CD4-positive, alpha-beta T cell (primary cell): ENCODE measurements at regions not wholly inside any gene's neighbourhood (a gene's known extent, or its start where the extent isn't known, plus 50 kb on each side); places are given as distances from the start of the nearest gene placed in this dataset.
"Not testable (repeated sequence)": the region's sequence is repeated elsewhere in the genome, so short reads cannot be mapped to it uniquely, and the experiment has no call there.

ENCODE experiments used
- ATAC-seq: fragments of 200-7000 bp; cut with Tn5 transposase; one replicate; pipeline ENCODE4 v1.10.0; 2022; ENCODE audit warnings: mild to moderate bottlenecking; ENCODE audit not compliant: poor library complexity
- CTCF ChIA-PET: fragments of 350-600 bp; sonication (Branson Sonifier 250); formaldehyde crosslinking; loops from one replicate; lab custom pipeline; 2021; ENCODE audit warnings: antibody characterized with exemption, inconsistent platforms; lab: Charles Lee
- POLR2A ChIA-PET: fragments of 350-600 bp; sonication (Branson Sonifier 250); formaldehyde crosslinking; loops from one replicate; lab custom pipeline; 2021; ENCODE audit warnings: antibody characterized with exemption, inconsistent platforms; lab: Charles Lee
- DNase-seq, 14 experiments: peaks; one replicate each; pipeline ENCODE4 v3.0.0-alpha.2; 2013 to 2020; ENCODE audit warnings: mixed read lengths in 2 of 14
- H3K27ac ChIP-seq, 2 donors: one replicate each; pipeline versions ENCODE4 v1.5.1 to v1.7.0; 2013; ENCODE audit warnings: low read length in 2 of 2, low read depth in 1 of 2, mild to moderate bottlenecking in 1 of 2
- H3K27me3 ChIP-seq, 2 experiments: 1 replicate in 1 of 2; 2 replicates in 1 of 2; pipeline versions ENCODE4 v1.6.1 to v1.7.0; 2013; ENCODE audit warnings: low read length in 2 of 2, control low read depth in 1 of 2, mild to moderate bottlenecking in 1 of 2, moderate library complexity in 1 of 2; ENCODE audit not compliant: insufficient read depth in 2 of 2, control insufficient read depth in 1 of 2
- H3K36me3 ChIP-seq: one replicate; pipeline ENCODE4 v1.6.1; 2013; ENCODE audit warnings: low read length, control low read depth; ENCODE audit not compliant: insufficient read depth
- H3K4me1 ChIP-seq: one replicate; pipeline ENCODE4 v1.6.1; 2013; ENCODE audit warnings: low read length, control low read depth; ENCODE audit not compliant: insufficient read depth
- H3K4me3 ChIP-seq: one replicate; pipeline ENCODE4 v1.5.1; 2013; ENCODE audit warnings: mild to moderate bottlenecking, low read length, moderate library complexity
- H3K9me3 ChIP-seq, 2 experiments: 1 replicate in 1 of 2; 2 replicates in 1 of 2; pipeline versions ENCODE4 v1.6.1 to v1.7.0; 2013; ENCODE audit warnings: low read length in 2 of 2, mild to moderate bottlenecking in 2 of 2, control low read depth in 1 of 2, moderate library complexity in 1 of 2; ENCODE audit not compliant: control insufficient read depth in 1 of 2, insufficient read depth in 1 of 2
- H3K27ac Mint-ChIP-seq: one replicate; pipeline ENCODE4 v1.8.0; 2020; ENCODE audit warnings: mixed read lengths
- H3K27me3 Mint-ChIP-seq: one replicate; pipeline ENCODE4 v1.8.0; 2021; ENCODE audit warnings: mixed read lengths
- H3K36me3 Mint-ChIP-seq: one replicate; pipeline ENCODE4 v1.8.0; 2021; ENCODE audit warnings: low read depth, mixed read lengths
- H3K4me1 Mint-ChIP-seq: one replicate; pipeline ENCODE4 v1.8.0; 2021; ENCODE audit warnings: low read depth, mixed read lengths
- H3K4me3 Mint-ChIP-seq: one replicate; pipeline ENCODE4 v1.8.0; 2020; ENCODE audit warnings: mild to moderate bottlenecking, mixed read lengths
- H3K9me3 Mint-ChIP-seq: one replicate; pipeline ENCODE4 v1.8.0; 2020; ENCODE audit warnings: mixed read lengths
- CTCF ChIP-seq: fragments of 200-600 bp; IDR thresholded peaks from one replicate; pipeline ENCODE4 v1.8.0; 2022; ENCODE audit warnings: antibody characterized with exemption, mild to moderate bottlenecking
- intact Hi-C, 2 experiments: fragments of 100-400 bp; cut with DNase I in 1 of 2; cut with micrococcal nuclease in 1 of 2; formaldehyde crosslinking; loops; one replicate each; pipeline versions ENCODE4 v1.15.1 to v1.9.0; 2023 to 2025; cut with DNase I, micrococcal nuclease

GRCh38 chrY:21636137-21636536 lies 101.5 kb downstream of the RBMY1A1 start:
- H3K9me3 Mint-ChIP-seq, result no peaks in the 10 kb centered on the region
- Histone ChIP-seq H3K4me1 (no peaks in the 10 kb centered on the region), H3K4me3 (no peak overlapping the region), H3K27ac (no peak overlapping the region), H3K36me3 (no peaks in the 10 kb centered on the region), H3K9me3 (no peaks in the 10 kb centered on the region), H3K27me3 (no peaks in the 10 kb centered on the region)
- H3K27me3 Mint-ChIP-seq, result no peaks in the 10 kb centered on the region
- DNase-seq (no peak), ATAC-seq (no peak)
- H3K27ac Mint-ChIP-seq, result no peak overlapping the region
- no peaks in the 10 kb centered on the region for H3K4me1 Mint-ChIP-seq
- no peak for TF ChIP-seq CTCF
- ChIA-PET CTCF (no interaction called here), POLR2A (no interaction called here)
- intact Hi-C loops, result no loop called here
- H3K4me3 Mint-ChIP-seq, result no peak overlapping the region
- no peaks in the 10 kb centered on the region for H3K36me3 Mint-ChIP-seq

- CTCF ChIA-PET, result no interaction called here
- DNase-seq, result no peak
- H3K36me3 ChIP-seq, result no peaks in the 10 kb centered on the region
- Mint-ChIP-seq H3K27ac (no peak overlapping the region), H3K36me3 (no peaks in the 10 kb centered on the region), H3K4me1 (no peaks in the 10 kb centered on the region), H3K9me3 (no peaks in the 10 kb centered on the region), H3K4me3 (no peak overlapping the region), H3K27me3 (no peaks in the 10 kb centered on the region)
- ATAC-seq, result no peak
- H3K27ac ChIP-seq, result no peak overlapping the region
- no peak overlapping the region for H3K4me3 ChIP-seq
- no peaks in the 10 kb centered on the region for H3K4me1 ChIP-seq
- no peaks in the 10 kb centered on the region for H3K27me3 ChIP-seq
- TF ChIP-seq CTCF, result no peak
- H3K9me3 ChIP-seq, result no peaks in the 10 kb centered on the region
- POLR2A ChIA-PET, result no interaction called here
- intact Hi-C loops, result no loop called here
Measured at GRCh38 chrY:21650496-21650895, 115.8 kb downstream of the RBMY1A1 start.

- ATAC-seq, DNase-seq, H3K27me3 ChIP-seq, H3K4me3 Mint-ChIP-seq, H3K27me3 Mint-ChIP-seq, H3K4me1 Mint-ChIP-seq, H3K27ac Mint-ChIP-seq, CTCF ChIA-PET, H3K27ac ChIP-seq, H3K9me3 Mint-ChIP-seq, H3K9me3 ChIP-seq, H3K36me3 ChIP-seq, H3K4me1 ChIP-seq, intact Hi-C loops, H3K4me3 ChIP-seq, H3K36me3 Mint-ChIP-seq, POLR2A ChIA-PET: not testable (repeated sequence)
Measured at GRCh38 chrY:21659057-21659456, 124.4 kb downstream of the RBMY1A1 start.

- H3K9me3 ChIP-seq, ATAC-seq, CTCF ChIA-PET, intact Hi-C loops, H3K4me3 Mint-ChIP-seq, H3K4me3 ChIP-seq, H3K4me1 Mint-ChIP-seq, H3K4me1 ChIP-seq, H3K9me3 Mint-ChIP-seq, H3K36me3 Mint-ChIP-seq, H3K27me3 Mint-ChIP-seq, H3K27ac Mint-ChIP-seq, POLR2A ChIA-PET, H3K36me3 ChIP-seq, H3K27ac ChIP-seq, H3K27me3 ChIP-seq: not testable (repeated sequence)
- peak in 1 of 14 experiments; percentile 2 for DNase-seq
Measured at GRCh38 chrY:21679590-21679989, 144.9 kb downstream of the RBMY1A1 start.

- H3K27ac ChIP-seq, H3K27ac Mint-ChIP-seq, H3K9me3 Mint-ChIP-seq, H3K9me3 ChIP-seq, H3K4me3 ChIP-seq, H3K36me3 Mint-ChIP-seq, POLR2A ChIA-PET, CTCF ChIA-PET, H3K4me1 Mint-ChIP-seq, H3K36me3 ChIP-seq, H3K27me3 ChIP-seq, ATAC-seq, H3K4me3 Mint-ChIP-seq, intact Hi-C loops, H3K27me3 Mint-ChIP-seq, DNase-seq, H3K4me1 ChIP-seq: not testable (repeated sequence)
Measured at GRCh38 chrY:21686369-21686768, 151.7 kb downstream of the RBMY1A1 start.

GRCh38 chrY:21701951-21702350 lies 167.3 kb downstream of the RBMY1A1 start:
- H3K36me3 Mint-ChIP-seq, H3K4me3 Mint-ChIP-seq, H3K9me3 ChIP-seq, CTCF ChIA-PET, H3K27ac ChIP-seq, intact Hi-C loops, H3K4me1 ChIP-seq, DNase-seq, H3K27me3 ChIP-seq, ATAC-seq, H3K27ac Mint-ChIP-seq, H3K4me1 Mint-ChIP-seq, H3K9me3 Mint-ChIP-seq, H3K36me3 ChIP-seq, H3K27me3 Mint-ChIP-seq, POLR2A ChIA-PET, H3K4me3 ChIP-seq: not testable (repeated sequence)
